ENCODE measurements at regions not wholly inside any gene's neighbourhood (a gene's known extent, or its start where the extent isn't known, plus 50 kb on each side); places are given as distances from the start of the nearest gene placed in this dataset.

- CTCF ChIA-PET (ENCODE audit: partially characterized antibody): interaction anchor here (0.7 kb wide), 1 partner anchor 320 kb away, joined by 3 read pairs; no protein-coding TSS in a partner anchor
- POLR2A ChIA-PET (ENCODE audit: partially characterized antibody): no interaction called here
- no peak for DNase-seq (ENCODE audit: low read depth in 1 of 2, low spot score in 2 of 2)
Observed at GRCh38 chr20:11986954-11987353, 69.3 kb downstream of the BTBD3 start.

More at GRCh38 chr20:11986954-11987353, 69.3 kb downstream of the BTBD3 start:
- Histone ChIP-seq H3K14ac (ENCODE audit: insufficient read length) (no peak overlapping the region), H4K8ac (ENCODE audit: extremely low read depth, insufficient read depth, low read length) (no peak overlapping the region), H3K4ac (replicated peaks; ENCODE audit: insufficient read length, low read depth, low read length) (no peak overlapping the region), H3K56ac (replicated peaks; ENCODE audit: insufficient read length, low read depth, low read length) (no peak overlapping the region), H3K27me3 (replicated peaks in 1 of 4; ENCODE audit: control insufficient read depth in 3 of 4, extremely low read depth in 1 of 4, insufficient read depth in 3 of 4, low read length in 3 of 4) (no peaks in the 10 kb centered on the region), H4K5ac (ENCODE audit: insufficient read length, low read depth, low read length) (no peak overlapping the region), H3K9ac (replicated peaks in 1 of 4; ENCODE audit: extremely low read depth in 1 of 4, low read depth in 3 of 4, low read length in 3 of 4) (no peak overlapping the region), H2BK15ac (ENCODE audit: low read length) (no peak overlapping the region), H2AK5ac (ENCODE audit: low read depth, low read length) (no peak overlapping the region), H3K27ac (ENCODE audit: low read depth, low read length) (no peak overlapping the region), H3K9me3 (ENCODE audit: insufficient read depth in 2 of 2, low read depth in 1 of 2, low read length in 1 of 2) (no peaks in the 10 kb centered on the region), H2BK120ac (replicated peaks; ENCODE audit: low read depth, low read length) (no peak overlapping the region), H3K79me1 (ENCODE audit: low read depth, low read length) (no peaks in the 10 kb centered on the region), H3K4me1 (replicated peaks in 1 of 4; ENCODE audit: control insufficient read depth in 3 of 4, insufficient read depth in 4 of 4, low read length in 3 of 4) (no peaks in the 10 kb centered on the region), H2BK5ac (ENCODE audit: low read depth, low read length) (no peak overlapping the region), H4K91ac (replicated peaks; ENCODE audit: insufficient read length, low read length) (no peak overlapping the region), H2BK12ac (ENCODE audit: low read depth, low read length) (no peak overlapping the region), H3K23me2 (ENCODE audit: low read depth, low read length) (no peaks in the 10 kb centered on the region; the same call in 1 of the 2 replicates), H3K36me3 (ENCODE audit: control insufficient read depth in 2 of 4, insufficient read depth in 4 of 4, low read length in 3 of 4) (no peaks in the 10 kb centered on the region), H3K4me3 (ENCODE audit: extremely low read depth in 1 of 4, insufficient read depth in 2 of 4, low read depth in 3 of 4, low read length in 4 of 4) (no peak overlapping the region), H4K20me1 (replicated peaks in 1 of 2; ENCODE audit: control insufficient read depth in 1 of 2, insufficient read depth in 2 of 2, low read length in 2 of 2) (no peaks in the 10 kb centered on the region), H3K18ac (ENCODE audit: extremely low read depth, low read length) (no peak overlapping the region), H3K79me2 (ENCODE audit: control insufficient read depth in 1 of 2, insufficient read depth in 2 of 2, low read length in 2 of 2) (no peaks in the 10 kb centered on the region), H3K23ac (ENCODE audit: insufficient read length) (no peak overlapping the region), H2AFZ (ENCODE audit: low read length) (no peak overlapping the region), H2BK20ac (ENCODE audit: low read length) (no peak overlapping the region), H3K4me2 (ENCODE audit: insufficient read depth in 1 of 2, low read depth in 2 of 2, low read length in 2 of 2) (no peak overlapping the region)
- TF ChIP-seq FOSL1 (IDR thresholded peaks at IDR 0.05; ENCODE audit: insufficient read depth, low read depth, low read length): no peak
- no peak for TF ChIP-seq SRF (IDR thresholded peaks at IDR 0.05; ENCODE audit: low read depth, low read length)
- no peak for TF ChIP-seq POLR2AphosphoS5 (IDR thresholded peaks at IDR 0.05; ENCODE audit: low read depth, low read length)
- no peak for TF ChIP-seq GABPA (IDR thresholded peaks at IDR 0.05; ENCODE audit: borderline replicate concordance, insufficient read depth, low read length)
- FAIRE-seq: no peak

Data from H1 (cell line).